ENCODE measurements at regions not wholly inside any gene's neighbourhood (a gene's known extent, or its start where the extent isn't known, plus 50 kb on each side); places are given as distances from the start of the nearest gene placed in this dataset.

DNA sequence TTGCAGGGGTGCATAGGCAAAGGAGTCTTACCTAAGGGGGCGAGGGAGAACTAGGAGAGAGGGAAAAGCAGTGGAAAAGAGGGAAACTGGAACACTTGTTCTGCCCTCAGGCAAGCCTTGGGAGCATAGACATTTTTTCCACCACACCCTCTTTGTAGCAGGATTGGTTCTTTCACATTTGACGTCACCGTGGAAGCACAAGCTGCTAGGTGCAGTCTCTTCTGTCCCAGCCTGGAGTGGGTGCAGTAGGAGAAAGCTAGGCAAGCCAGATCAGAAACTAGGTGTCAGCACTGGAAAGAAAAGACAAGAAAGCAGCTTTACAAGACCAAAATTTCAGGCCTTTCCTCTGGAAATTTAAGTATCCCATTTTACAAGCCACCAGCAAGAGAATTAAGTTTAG lies 440.4 kb downstream of the EFNA5 start:
- FAIRE-seq, result no peak

DNA sequence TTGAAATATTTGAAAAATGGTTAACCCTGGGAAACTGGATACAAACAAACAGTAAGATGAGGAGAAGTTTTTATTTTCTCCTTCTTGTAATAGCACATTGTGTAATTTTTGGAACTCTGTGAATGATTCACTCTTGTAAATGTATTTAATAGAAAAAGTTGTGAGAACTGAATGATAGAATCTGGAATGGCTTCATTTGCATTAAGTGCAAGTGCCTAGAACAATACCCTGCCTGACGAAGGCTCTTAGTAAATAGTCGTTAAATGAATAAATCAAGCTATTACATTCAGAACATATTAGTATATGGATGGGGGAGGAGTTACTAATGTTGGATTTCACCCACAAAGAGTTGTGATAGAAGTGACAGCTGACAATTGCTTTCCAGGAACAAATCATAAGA lies 442.5 kb downstream of the EFNA5 start:
- TF ChIP-seq, protein P1, sequence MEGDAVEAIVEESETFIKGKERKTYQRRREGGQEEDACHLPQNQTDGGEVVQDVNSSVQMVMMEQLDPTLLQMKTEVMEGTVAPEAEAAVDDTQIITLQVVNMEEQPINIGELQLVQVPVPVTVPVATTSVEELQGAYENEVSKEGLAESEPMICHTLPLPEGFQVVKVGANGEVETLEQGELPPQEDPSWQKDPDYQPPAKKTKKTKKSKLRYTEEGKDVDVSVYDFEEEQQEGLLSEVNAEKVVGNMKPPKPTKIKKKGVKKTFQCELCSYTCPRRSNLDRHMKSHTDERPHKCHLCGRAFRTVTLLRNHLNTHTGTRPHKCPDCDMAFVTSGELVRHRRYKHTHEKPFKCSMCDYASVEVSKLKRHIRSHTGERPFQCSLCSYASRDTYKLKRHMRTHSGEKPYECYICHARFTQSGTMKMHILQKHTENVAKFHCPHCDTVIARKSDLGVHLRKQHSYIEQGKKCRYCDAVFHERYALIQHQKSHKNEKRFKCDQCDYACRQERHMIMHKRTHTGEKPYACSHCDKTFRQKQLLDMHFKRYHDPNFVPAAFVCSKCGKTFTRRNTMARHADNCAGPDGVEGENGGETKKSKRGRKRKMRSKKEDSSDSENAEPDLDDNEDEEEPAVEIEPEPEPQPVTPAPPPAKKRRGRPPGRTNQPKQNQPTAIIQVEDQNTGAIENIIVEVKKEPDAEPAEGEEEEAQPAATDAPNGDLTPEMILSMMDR (IDR thresholded peaks at IDR 0.05; ENCODE audit: insufficient read depth, low read length, severe bottlenecking), result no peak
- no peak for FAIRE-seq
- Histone ChIP-seq H3K27me3 (ENCODE audit: control insufficient read depth, insufficient read depth, low read length) (no peaks in the 10 kb centered on the region), H3K4me3 (ENCODE audit: low read depth, low read length) (no peak overlapping the region), H3K36me3 (ENCODE audit: control insufficient read depth, insufficient read depth, low read length) (no peaks in the 10 kb centered on the region)
- no peak for DNase-seq (ENCODE audit: low read depth)

More for the DNA sequence above, 440.4 kb downstream of the EFNA5 start:
- no peak for DNase-seq (ENCODE audit: low read depth)
- TF ChIP-seq, protein P1 (IDR thresholded peaks at IDR 0.05; ENCODE audit: insufficient read depth, low read length, severe bottlenecking), result no peak
- no peaks in the 10 kb centered on the region for H3K27me3 ChIP-seq (ENCODE audit: control insufficient read depth, insufficient read depth, low read length)
- H3K4me3 ChIP-seq (ENCODE audit: low read depth, low read length), result no peak overlapping the region
- no peaks in the 10 kb centered on the region for H3K36me3 ChIP-seq (ENCODE audit: control insufficient read depth, insufficient read depth, low read length)

DNA sequence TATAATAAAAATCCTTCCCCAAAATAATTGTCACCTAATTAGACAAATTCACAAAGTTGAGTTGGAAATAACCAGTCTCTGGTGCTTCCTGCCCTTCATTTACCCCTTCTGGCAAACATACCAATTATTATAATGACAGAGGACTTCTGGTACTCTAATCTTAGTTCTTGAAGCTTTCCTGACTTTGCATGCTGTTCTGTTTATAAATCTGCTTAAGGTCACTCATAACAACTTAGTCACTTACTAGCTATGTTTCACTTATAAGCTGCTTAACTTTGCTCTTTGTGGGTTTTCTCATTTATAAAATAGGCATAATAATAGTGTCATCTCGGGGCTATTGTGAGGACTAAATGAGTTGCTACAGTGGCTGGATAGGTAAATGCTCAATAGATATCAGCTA lies 446.5 kb downstream of the EFNA5 start:
- Histone ChIP-seq H3K36me3 (ENCODE audit: control insufficient read depth, insufficient read depth, low read length) (no peaks in the 10 kb centered on the region), H3K4me3 (ENCODE audit: low read depth, low read length) (no peak overlapping the region), H3K27me3 (ENCODE audit: control insufficient read depth, insufficient read depth, low read length) (no peaks in the 10 kb centered on the region)
- FAIRE-seq (no peak), DNase-seq (ENCODE audit: low read depth) (no peak)
- TF ChIP-seq, protein P1 (IDR thresholded peaks at IDR 0.05; ENCODE audit: insufficient read depth, low read length, severe bottlenecking), result no peak

DNA sequence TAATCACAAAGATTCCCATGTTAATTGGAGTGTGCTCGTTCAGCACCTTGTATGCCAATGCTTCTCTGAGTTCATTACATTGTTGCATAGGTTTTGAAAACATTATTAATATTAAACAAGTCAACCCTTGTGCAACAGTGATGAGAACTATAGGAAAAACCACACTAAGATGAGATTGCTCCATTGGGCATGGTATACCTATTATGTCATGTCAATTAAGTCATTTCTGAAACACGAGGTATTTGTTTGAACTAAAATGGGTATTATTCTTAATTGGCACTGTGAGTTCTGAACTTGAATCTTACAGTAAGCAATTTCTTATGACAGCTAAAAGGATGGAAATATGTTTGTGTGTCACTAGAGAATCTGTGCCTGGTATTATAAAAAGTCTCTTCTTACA lies 447.7 kb downstream of the EFNA5 start:
- FAIRE-seq (no peak), DNase-seq (ENCODE audit: low read depth) (peak; percentile 19)
- TF ChIP-seq, protein P1 (IDR thresholded peaks at IDR 0.05; ENCODE audit: insufficient read depth, low read length, severe bottlenecking), result no peak
- Histone ChIP-seq H3K27me3 (ENCODE audit: control insufficient read depth, insufficient read depth, low read length) (no peaks in the 10 kb centered on the region), H3K36me3 (ENCODE audit: control insufficient read depth, insufficient read depth, low read length) (no peaks in the 10 kb centered on the region), H3K4me3 (ENCODE audit: low read depth, low read length) (no peak overlapping the region)

DNA sequence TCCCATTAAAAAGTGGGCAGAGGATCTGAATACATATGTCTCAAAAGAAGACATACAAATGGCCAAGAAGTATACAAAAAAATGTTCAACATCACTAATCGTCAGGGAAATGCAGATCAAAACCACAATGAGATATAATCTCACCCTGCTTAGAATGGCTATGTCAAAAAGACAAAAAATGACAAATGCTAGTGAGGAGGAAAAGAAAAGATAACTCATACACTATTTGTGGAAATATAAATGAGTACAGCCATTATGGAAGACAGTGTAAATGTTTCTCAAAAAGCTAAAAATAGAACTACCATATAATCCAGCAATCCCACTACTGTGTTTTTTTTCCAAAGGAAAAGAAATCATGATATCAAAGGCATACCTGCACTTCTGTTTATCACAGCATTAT lies 450.7 kb downstream of the EFNA5 start:
- Histone ChIP-seq H3K36me3 (ENCODE audit: control insufficient read depth, insufficient read depth, low read length) (no peaks in the 10 kb centered on the region), H3K4me3 (ENCODE audit: low read depth, low read length) (no peak overlapping the region), H3K27me3 (ENCODE audit: control insufficient read depth, insufficient read depth, low read length) (no peaks in the 10 kb centered on the region)
- no peak for FAIRE-seq
- DNase-seq (ENCODE audit: low read depth), result no peak
- TF ChIP-seq, protein P1 (IDR thresholded peaks at IDR 0.05; ENCODE audit: insufficient read depth, low read length, severe bottlenecking), result no peak

DNA sequence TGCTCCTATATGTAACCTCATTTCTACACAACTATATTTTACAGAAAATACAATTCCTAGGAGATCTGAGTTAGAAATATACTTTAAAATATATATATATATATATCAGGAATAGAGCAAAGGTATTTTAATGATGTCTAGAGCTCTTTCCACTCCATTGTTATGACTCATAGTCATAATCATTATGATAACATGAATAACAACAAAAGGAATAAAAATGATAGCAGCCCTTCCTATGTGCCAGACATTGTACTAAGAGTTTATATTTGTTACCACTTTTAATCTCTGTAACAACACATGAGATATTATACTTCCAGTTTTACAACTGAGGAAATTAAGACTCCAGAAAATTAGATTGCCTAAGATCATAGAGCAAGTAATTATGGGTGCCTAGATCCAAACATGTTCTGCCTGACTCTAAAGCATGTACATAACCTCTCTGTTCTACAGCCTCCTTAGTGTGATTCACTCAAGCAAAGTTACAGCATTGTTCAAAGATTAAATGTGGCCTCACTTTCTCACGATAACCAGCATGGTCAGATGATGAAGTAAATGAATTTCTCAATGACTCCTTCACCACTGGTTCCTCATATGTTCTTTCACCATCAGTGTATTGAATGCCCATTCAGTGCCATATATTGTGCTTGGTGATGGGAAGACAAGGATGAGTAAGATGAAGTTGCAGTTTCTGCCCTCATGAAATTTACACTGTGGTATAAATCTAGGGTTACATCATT lies 452.1 kb downstream of the EFNA5 start:
- no peak overlapping the region for H3K4me3 ChIP-seq (ENCODE audit: low read depth, low read length)
- TF ChIP-seq, protein P1 (IDR thresholded peaks at IDR 0.05; ENCODE audit: insufficient read depth, low read length, severe bottlenecking), result no peak
- no peaks in the 10 kb centered on the region for H3K27me3 ChIP-seq (ENCODE audit: control insufficient read depth, insufficient read depth, low read length)
- H3K36me3 ChIP-seq (ENCODE audit: control insufficient read depth, insufficient read depth, low read length), result no peaks in the 10 kb centered on the region
- FAIRE-seq, result no peak
- DNase-seq (ENCODE audit: low read depth), result peak; percentile 92
